ENCODE measurements at regions not wholly inside any gene's neighbourhood (a gene's known extent, or its start where the extent isn't known, plus 50 kb on each side); places are given as distances from the start of the nearest gene placed in this dataset.

DNA sequence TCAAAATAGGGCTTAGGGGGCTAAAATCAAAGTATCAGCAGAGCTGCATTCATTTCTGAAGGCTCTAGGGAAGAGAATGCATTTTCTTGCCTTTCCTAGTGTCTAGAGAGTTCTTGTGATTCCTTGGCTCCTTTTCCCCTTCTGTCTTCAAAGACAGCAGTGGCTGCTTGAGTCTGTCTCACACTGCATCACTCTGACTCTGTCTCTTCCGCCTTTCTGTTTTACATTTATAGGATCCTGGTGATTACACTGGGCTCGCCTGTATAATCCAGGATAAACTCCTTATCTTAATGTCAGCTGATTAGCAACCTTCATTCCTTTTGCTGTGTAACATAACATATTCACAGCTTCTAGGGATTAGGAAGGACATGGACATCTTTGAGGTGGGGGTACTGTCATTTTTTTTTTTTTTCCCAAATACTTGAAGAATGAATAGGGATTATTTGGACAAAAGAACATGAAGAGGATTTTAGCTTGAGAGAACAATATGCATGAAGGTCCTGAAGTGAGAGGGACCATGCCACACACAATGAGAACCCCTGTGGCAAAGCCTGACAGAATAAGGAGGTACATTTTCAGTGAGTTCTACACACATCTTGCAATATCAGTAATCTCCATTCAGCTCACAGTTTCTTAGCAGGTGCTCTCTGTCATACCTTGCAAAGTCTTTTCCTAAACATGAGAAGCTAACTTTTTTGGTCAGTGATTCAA is 267.6 kb downstream of the FAM170A start:
- POLR2A ChIA-PET = interaction anchor here (0.6 to 1.5 kb wide), 3 partner anchors 13 to 234 kb away, joined by 3 read pairs; no protein-coding TSS in a partner anchor
- no peak overlapping the region for H3K4me3 ChIP-seq (ENCODE audit: low read depth, low read length, poor library complexity, severe bottlenecking)
- no peaks in the 10 kb centered on the region for H3K9me3 ChIP-seq (ENCODE audit: low read length)
- DNase-seq (ENCODE audit: low spot score) = no peak
- no peaks in the 10 kb centered on the region for H4K20me1 ChIP-seq (ENCODE audit: insufficient read depth, low read length)
- no peaks in the 10 kb centered on the region for H3K9me2 ChIP-seq (ENCODE audit: insufficient read depth, low read length)
- intact Hi-C loops (cut with micrococcal nuclease; ENCODE audit: unreplicated experiment) = no loop called here
- H3K4me1 ChIP-seq (ENCODE audit: insufficient read depth, low read length, poor library complexity, severe bottlenecking) = no peaks in the 10 kb centered on the region
- no peaks in the 10 kb centered on the region for H3K36me3 ChIP-seq (ENCODE audit: insufficient read depth, low read length)
- no peak overlapping the region for H2AFZ ChIP-seq (ENCODE audit: low read length)
- H3K4me2 ChIP-seq (ENCODE audit: low read length) = no peak overlapping the region
- TF ChIP-seq CTCF (conservative IDR thresholded peaks at IDR 0.05; ENCODE audit: low read length) = no peak
- no peak for TF ChIP-seq EZH2phosphoT487 (IDR thresholded peaks at IDR 0.05; ENCODE audit: borderline replicate concordance, low read depth, low read length)
- H3K79me2 ChIP-seq (ENCODE audit: insufficient read depth, low read depth, low read length) = no peaks in the 10 kb centered on the region
- BruUV-seq (replicated peaks) = no TSS peak
- CTCF ChIA-PET (ENCODE audit: unreplicated experiment) = no interaction called here
- H3K27ac ChIP-seq (ENCODE audit: low read depth, low read length, poor library complexity, severe bottlenecking) = no peak overlapping the region

GRCh38 chr5:119897537-119898370 is 268.4 kb downstream of the FAM170A start:
- Histone ChIP-seq H3K79me2 (ENCODE audit: insufficient read depth, low read depth, low read length) (no peaks in the 10 kb centered on the region), H3K27ac (ENCODE audit: low read depth, low read length, poor library complexity, severe bottlenecking) (no peak overlapping the region), H3K4me1 (ENCODE audit: insufficient read depth, low read length, poor library complexity, severe bottlenecking) (no peaks in the 10 kb centered on the region), H4K20me1 (ENCODE audit: insufficient read depth, low read length) (no peaks in the 10 kb centered on the region), H3K9me2 (ENCODE audit: insufficient read depth, low read length) (no peaks in the 10 kb centered on the region), H3K9me3 (ENCODE audit: low read length) (no peaks in the 10 kb centered on the region), H3K4me3 (ENCODE audit: low read depth, low read length, poor library complexity, severe bottlenecking) (no peak overlapping the region), H2AFZ (ENCODE audit: low read length) (no peak overlapping the region), H3K36me3 (ENCODE audit: insufficient read depth, low read length) (no peaks in the 10 kb centered on the region), H3K4me2 (ENCODE audit: low read length) (no peak overlapping the region)
- POLR2A ChIA-PET = interaction anchor here (0.7 to 1.5 kb wide), 2 partner anchors 14 to 21 kb away, joined by 3 read pairs; no protein-coding TSS in a partner anchor
- no TSS peak for BruUV-seq (replicated peaks)
- CTCF ChIA-PET (ENCODE audit: unreplicated experiment) = no interaction called here
- intact Hi-C loops (cut with micrococcal nuclease; ENCODE audit: unreplicated experiment) = no loop called here
- DNase-seq (ENCODE audit: low spot score) = no peak
- no peak for TF ChIP-seq CTCF (conservative IDR thresholded peaks at IDR 0.05; ENCODE audit: low read length)
- no peak for TF ChIP-seq EZH2phosphoT487 (IDR thresholded peaks at IDR 0.05; ENCODE audit: borderline replicate concordance, low read depth, low read length)

GRCh38 chr5:119899981-119900380 is 270.6 kb downstream of the FAM170A start:
- Histone ChIP-seq H4K20me1 (ENCODE audit: insufficient read depth, low read length) (no peaks in the 10 kb centered on the region), H3K9me3 (ENCODE audit: low read length) (no peaks in the 10 kb centered on the region), H3K27ac (ENCODE audit: low read depth, low read length, poor library complexity, severe bottlenecking) (no peak overlapping the region), H3K4me1 (ENCODE audit: insufficient read depth, low read length, poor library complexity, severe bottlenecking) (no peaks in the 10 kb centered on the region), H3K36me3 (ENCODE audit: insufficient read depth, low read length) (no peaks in the 10 kb centered on the region), H3K79me2 (ENCODE audit: insufficient read depth, low read depth, low read length) (no peaks in the 10 kb centered on the region), H3K4me2 (ENCODE audit: low read length) (no peak overlapping the region), H3K9me2 (ENCODE audit: insufficient read depth, low read length) (no peaks in the 10 kb centered on the region), H2AFZ (ENCODE audit: low read length) (no peak overlapping the region), H3K4me3 (ENCODE audit: low read depth, low read length, poor library complexity, severe bottlenecking) (no peak overlapping the region)
- BruUV-seq (replicated peaks) = no TSS peak
- CTCF ChIA-PET (ENCODE audit: unreplicated experiment) = no interaction called here
- intact Hi-C loops (cut with micrococcal nuclease; ENCODE audit: unreplicated experiment) = no loop called here
- no peak for DNase-seq (ENCODE audit: low spot score)
- POLR2A ChIA-PET = no interaction called here
- TF ChIP-seq EZH2phosphoT487 (IDR thresholded peaks at IDR 0.05; ENCODE audit: borderline replicate concordance, low read depth, low read length) (no peak), CTCF (conservative IDR thresholded peaks at IDR 0.05; ENCODE audit: low read length) (no peak)

All from OCI-LY7 (cell line).